ENCODE measurements at regions not wholly inside any gene's neighbourhood (a gene's known extent, or its start where the extent isn't known, plus 50 kb on each side); places are given as distances from the start of the nearest gene placed in this dataset.

DNA sequence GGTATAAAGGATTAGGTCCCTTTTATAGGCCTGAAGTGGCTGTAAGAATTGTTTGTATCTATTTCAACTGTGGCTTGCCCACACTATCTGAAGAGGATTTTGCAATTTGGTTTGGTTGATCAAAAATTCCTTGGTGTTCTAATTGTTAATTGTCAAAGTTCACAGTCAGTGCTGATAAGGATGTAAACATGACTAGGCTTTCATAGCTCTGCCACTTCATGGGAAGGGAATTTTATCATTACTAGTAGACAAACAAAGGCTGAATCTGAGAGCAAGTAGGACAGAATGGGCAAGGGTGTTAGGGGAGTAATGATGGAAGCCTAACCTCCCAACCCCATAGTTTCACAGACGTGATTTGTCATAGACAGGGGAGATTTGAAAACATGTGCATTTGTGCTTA, 1131.7 kb downstream of the SH3BGRL start:
- H2BK5ac ChIP-seq (ENCODE audit: insufficient read length, low read length): no peak overlapping the region
- H3K9me3 Mint-ChIP-seq: peaks cover 62 to 65% of the 10 kb centered on the region in 2 experiments
- no peak overlapping the region for H4K8ac ChIP-seq (replicated peaks; ENCODE audit: insufficient read length, low read depth, low read length)
- no peaks in the 10 kb centered on the region for H4K20me1 ChIP-seq (ENCODE audit: control insufficient read depth, insufficient read depth, insufficient read length)
- no peak overlapping the region for H2BK120ac ChIP-seq (ENCODE audit: low read depth, low read length, poor library complexity, severe bottlenecking)
- H3K27me3 Mint-ChIP-seq (ENCODE audit: low read depth): no peaks in the 10 kb centered on the region
- H3K23ac ChIP-seq (ENCODE audit: insufficient read length, low read depth, low read length): no peak overlapping the region
- H4K91ac ChIP-seq (ENCODE audit: insufficient read length, low read depth, low read length): no peak overlapping the region
- TF ChIP-seq, protein P1, sequence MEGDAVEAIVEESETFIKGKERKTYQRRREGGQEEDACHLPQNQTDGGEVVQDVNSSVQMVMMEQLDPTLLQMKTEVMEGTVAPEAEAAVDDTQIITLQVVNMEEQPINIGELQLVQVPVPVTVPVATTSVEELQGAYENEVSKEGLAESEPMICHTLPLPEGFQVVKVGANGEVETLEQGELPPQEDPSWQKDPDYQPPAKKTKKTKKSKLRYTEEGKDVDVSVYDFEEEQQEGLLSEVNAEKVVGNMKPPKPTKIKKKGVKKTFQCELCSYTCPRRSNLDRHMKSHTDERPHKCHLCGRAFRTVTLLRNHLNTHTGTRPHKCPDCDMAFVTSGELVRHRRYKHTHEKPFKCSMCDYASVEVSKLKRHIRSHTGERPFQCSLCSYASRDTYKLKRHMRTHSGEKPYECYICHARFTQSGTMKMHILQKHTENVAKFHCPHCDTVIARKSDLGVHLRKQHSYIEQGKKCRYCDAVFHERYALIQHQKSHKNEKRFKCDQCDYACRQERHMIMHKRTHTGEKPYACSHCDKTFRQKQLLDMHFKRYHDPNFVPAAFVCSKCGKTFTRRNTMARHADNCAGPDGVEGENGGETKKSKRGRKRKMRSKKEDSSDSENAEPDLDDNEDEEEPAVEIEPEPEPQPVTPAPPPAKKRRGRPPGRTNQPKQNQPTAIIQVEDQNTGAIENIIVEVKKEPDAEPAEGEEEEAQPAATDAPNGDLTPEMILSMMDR (conservative IDR thresholded peaks at IDR 0.05): no peak
- no peak overlapping the region for H3T11ph ChIP-seq (ENCODE audit: low read length)
- no peaks in the 10 kb centered on the region for H3K23me2 ChIP-seq (ENCODE audit: insufficient read length, low read depth, low read length, poor library complexity, severe bottlenecking)
- H3K79me2 ChIP-seq (ENCODE audit: insufficient read depth, low read length): no peaks in the 10 kb centered on the region
- H3K27me3 ChIP-seq (ENCODE audit: insufficient read depth, low read length): no peaks in the 10 kb centered on the region
- peaks cover 3 to 16% of the 10 kb centered on the region in 2 experiments for H3K4me1 Mint-ChIP-seq
- WGBS (ENCODE audit: extremely low coverage, insufficient read length, low lambda C conversion rate): no CpG with 5 or more reads among the region's 1 CpG
- no peak for DNase-seq
- no peak overlapping the region for H2AFZ ChIP-seq (ENCODE audit: low read length)
- H4K5ac ChIP-seq (ENCODE audit: insufficient read length, low read depth, low read length): no peak overlapping the region
- H3K9ac ChIP-seq (ENCODE audit: extremely low read depth, insufficient read length, low read length): no peak overlapping the region
- no peak overlapping the region for H2BK12ac ChIP-seq (ENCODE audit: insufficient read length, low read depth, low read length)
- H3K27ac Mint-ChIP-seq: no peak overlapping the region
- no peak overlapping the region for H3K4ac ChIP-seq (ENCODE audit: low read depth, low read length)
- no peak overlapping the region for H3K14ac ChIP-seq (ENCODE audit: insufficient read depth, low read length)
- no peak overlapping the region for H3K56ac ChIP-seq (ENCODE audit: insufficient read length, low read depth, low read length)
- H3K4me3 Mint-ChIP-seq: no peak overlapping the region
- no peak overlapping the region for H3K27ac ChIP-seq (ENCODE audit: insufficient read length, low read depth, low read length)
- H3K79me1 ChIP-seq (ENCODE audit: insufficient read depth, low read depth, low read length, poor library complexity, severe bottlenecking): no peaks in the 10 kb centered on the region
- H3K4me2 ChIP-seq (ENCODE audit: insufficient read depth, insufficient read length, low read length): no peak overlapping the region
- no peak overlapping the region for H2AK5ac ChIP-seq (ENCODE audit: insufficient read length, low read length)
- peaks cover 0 to 8% (median 0%) of the 10 kb centered on the region in 3 experiments; a peak in 2 of 7 replicates for H3K36me3 Mint-ChIP-seq (ENCODE audit: insufficient read depth in 1 of 3, low read depth in 3 of 3)
- no peak overlapping the region for H2BK15ac ChIP-seq (ENCODE audit: low read depth, low read length)
- H2BK20ac ChIP-seq (ENCODE audit: low read depth, low read length, poor library complexity, severe bottlenecking): no peak overlapping the region
- no peak overlapping the region for H3K18ac ChIP-seq (ENCODE audit: insufficient read length, low read depth, low read length)
- peaks cover 23% of the 10 kb centered on the region for H3K9me3 ChIP-seq (ENCODE audit: control insufficient read depth, low read depth, low read length)
- no peaks in the 10 kb centered on the region for H3K4me1 ChIP-seq (ENCODE audit: insufficient read depth, low read length)
